ENCODE measurements at regions not wholly inside any gene's neighbourhood (a gene's known extent, or its start where the extent isn't known, plus 50 kb on each side); places are given as distances from the start of the nearest gene placed in this dataset.

DNA sequence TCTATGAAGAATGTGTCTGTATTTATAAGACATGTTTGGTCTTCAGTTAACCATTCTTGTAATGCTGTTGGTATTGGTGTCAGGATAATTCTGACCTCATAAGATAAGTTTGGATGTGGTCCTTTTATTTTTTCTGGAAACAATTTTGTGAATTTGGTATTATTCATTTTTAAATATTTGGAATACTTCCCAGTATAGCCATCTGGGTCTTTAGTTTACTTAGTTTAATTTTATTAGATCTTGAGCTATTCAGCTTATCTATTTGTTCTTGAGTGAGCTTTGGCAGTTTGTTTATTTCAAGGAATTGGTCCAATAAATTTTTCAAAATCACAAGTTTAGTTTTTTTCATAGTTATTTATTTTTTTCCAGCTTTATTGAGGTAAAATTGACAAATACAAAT, 335.4 kb upstream of the PCDH20 start:
- Mint-ChIP-seq H3K9me3 (ENCODE audit: low read depth) (peaks cover 7% of the 10 kb centered on the region), H3K4me3 (ENCODE audit: low read depth) (no peak overlapping the region), H3K4me1 (ENCODE audit: low read depth) (no peaks in the 10 kb centered on the region), H3K27ac (no peak overlapping the region), H3K27me3 (no peaks in the 10 kb centered on the region), H3K36me3 (ENCODE audit: insufficient read depth) (no peaks in the 10 kb centered on the region)
- TF ChIP-seq, protein P1, sequence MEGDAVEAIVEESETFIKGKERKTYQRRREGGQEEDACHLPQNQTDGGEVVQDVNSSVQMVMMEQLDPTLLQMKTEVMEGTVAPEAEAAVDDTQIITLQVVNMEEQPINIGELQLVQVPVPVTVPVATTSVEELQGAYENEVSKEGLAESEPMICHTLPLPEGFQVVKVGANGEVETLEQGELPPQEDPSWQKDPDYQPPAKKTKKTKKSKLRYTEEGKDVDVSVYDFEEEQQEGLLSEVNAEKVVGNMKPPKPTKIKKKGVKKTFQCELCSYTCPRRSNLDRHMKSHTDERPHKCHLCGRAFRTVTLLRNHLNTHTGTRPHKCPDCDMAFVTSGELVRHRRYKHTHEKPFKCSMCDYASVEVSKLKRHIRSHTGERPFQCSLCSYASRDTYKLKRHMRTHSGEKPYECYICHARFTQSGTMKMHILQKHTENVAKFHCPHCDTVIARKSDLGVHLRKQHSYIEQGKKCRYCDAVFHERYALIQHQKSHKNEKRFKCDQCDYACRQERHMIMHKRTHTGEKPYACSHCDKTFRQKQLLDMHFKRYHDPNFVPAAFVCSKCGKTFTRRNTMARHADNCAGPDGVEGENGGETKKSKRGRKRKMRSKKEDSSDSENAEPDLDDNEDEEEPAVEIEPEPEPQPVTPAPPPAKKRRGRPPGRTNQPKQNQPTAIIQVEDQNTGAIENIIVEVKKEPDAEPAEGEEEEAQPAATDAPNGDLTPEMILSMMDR (IDR thresholded peaks at IDR 0.05; ENCODE audit: unreplicated experiment), result no peak
- DNase-seq (ENCODE audit: low spot score, unreplicated experiment), result no peak

DNA sequence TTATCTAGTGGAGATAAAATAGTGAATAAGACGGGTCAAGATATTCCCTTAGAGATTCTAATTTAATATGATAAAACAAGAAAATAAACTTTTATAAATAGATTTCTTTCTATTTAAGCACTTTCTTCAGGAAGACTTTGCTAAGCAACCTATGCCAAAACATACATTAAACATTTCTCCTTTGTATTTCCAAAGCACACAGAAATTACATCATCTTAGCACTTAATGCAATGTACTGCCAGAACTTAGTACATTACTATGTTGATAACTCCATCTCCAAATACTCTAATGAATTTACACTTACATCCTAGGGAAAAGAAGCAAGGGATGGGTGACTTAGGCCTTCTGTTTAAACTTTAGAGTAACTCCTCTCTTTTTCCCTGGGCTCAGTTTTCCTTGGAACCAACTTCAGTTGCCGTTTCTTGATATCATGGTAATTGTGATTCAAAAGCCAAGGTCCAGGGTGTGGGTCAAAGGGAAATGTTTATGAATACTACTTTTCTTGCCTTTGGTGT, 322.6 kb upstream of the PCDH20 start:
- no peaks in the 10 kb centered on the region for H3K9me3 Mint-ChIP-seq (ENCODE audit: low read depth)
- no peak for DNase-seq (ENCODE audit: low spot score, unreplicated experiment)
- no peaks in the 10 kb centered on the region for H3K36me3 Mint-ChIP-seq (ENCODE audit: insufficient read depth)
- no peaks in the 10 kb centered on the region for H3K4me1 Mint-ChIP-seq (ENCODE audit: low read depth)
- TF ChIP-seq, protein P1 (IDR thresholded peaks at IDR 0.05; ENCODE audit: unreplicated experiment), result no peak
- H3K4me3 Mint-ChIP-seq (ENCODE audit: low read depth), result no peak overlapping the region
- no peak overlapping the region for H3K27ac Mint-ChIP-seq
- H3K27me3 Mint-ChIP-seq, result no peaks in the 10 kb centered on the region

DNA sequence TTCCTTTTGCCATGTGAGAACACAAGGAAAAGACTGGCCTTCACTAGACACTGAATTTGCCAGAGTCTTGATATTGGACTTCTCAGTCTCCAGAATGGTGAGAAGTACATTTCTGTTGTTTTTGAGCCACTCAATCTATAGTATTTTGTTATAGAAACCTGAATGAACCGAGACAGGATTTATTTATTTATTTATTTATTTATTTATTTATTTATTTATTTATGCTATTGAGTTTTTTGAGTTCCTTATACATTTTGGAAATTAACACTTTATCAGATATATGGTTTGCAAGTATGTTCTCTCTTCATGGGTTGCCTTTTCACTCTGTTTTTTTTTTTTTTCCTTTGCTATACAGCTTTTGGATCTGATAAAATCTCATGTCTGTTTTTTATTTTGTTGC, 319.0 kb upstream of the PCDH20 start:
- TF ChIP-seq, protein P1 (IDR thresholded peaks at IDR 0.05; ENCODE audit: unreplicated experiment), result no peak

DNA sequence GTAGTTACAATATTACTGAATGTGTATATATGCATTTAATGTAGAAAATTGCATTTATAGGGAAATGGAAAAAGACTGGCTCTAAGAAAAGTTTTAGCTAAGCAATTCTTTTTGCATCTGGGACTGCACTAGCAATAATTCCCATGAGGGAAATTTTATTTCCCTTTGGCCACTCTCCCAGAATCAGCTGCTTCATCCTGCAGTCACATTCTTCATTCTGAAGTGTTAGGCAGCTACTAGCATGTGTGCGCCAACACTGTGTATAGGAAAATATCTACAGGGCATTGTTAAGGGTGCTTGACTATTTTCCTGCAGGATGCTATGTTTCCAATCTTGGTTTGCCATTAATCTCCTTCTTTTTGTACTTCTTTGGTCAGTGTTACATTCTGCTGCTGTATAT, 312.8 kb upstream of the PCDH20 start:
- TF ChIP-seq, protein P1 (IDR thresholded peaks at IDR 0.05; ENCODE audit: unreplicated experiment), result no peak
- peaks cover 5% of the 10 kb centered on the region for H3K4me1 Mint-ChIP-seq (ENCODE audit: low read depth)
- DNase-seq (ENCODE audit: low spot score, unreplicated experiment), result no peak
- no peaks in the 10 kb centered on the region for H3K27me3 Mint-ChIP-seq
- no peak overlapping the region for H3K4me3 Mint-ChIP-seq (ENCODE audit: low read depth)
- no peaks in the 10 kb centered on the region for H3K36me3 Mint-ChIP-seq (ENCODE audit: insufficient read depth)
- H3K9me3 Mint-ChIP-seq (ENCODE audit: low read depth), result no peaks in the 10 kb centered on the region
- H3K27ac Mint-ChIP-seq, result no peak overlapping the region

More for the DNA sequence above, 319.0 kb upstream of the PCDH20 start:
- no peaks in the 10 kb centered on the region for H3K9me3 Mint-ChIP-seq (ENCODE audit: low read depth)
- no peak overlapping the region for H3K27ac Mint-ChIP-seq
- no peaks in the 10 kb centered on the region for H3K4me1 Mint-ChIP-seq (ENCODE audit: low read depth)
- H3K36me3 Mint-ChIP-seq (ENCODE audit: insufficient read depth), result no peaks in the 10 kb centered on the region
- H3K27me3 Mint-ChIP-seq, result no peaks in the 10 kb centered on the region
- H3K4me3 Mint-ChIP-seq (ENCODE audit: low read depth), result no peak overlapping the region
- no peak for DNase-seq (ENCODE audit: low spot score, unreplicated experiment)

DNA sequence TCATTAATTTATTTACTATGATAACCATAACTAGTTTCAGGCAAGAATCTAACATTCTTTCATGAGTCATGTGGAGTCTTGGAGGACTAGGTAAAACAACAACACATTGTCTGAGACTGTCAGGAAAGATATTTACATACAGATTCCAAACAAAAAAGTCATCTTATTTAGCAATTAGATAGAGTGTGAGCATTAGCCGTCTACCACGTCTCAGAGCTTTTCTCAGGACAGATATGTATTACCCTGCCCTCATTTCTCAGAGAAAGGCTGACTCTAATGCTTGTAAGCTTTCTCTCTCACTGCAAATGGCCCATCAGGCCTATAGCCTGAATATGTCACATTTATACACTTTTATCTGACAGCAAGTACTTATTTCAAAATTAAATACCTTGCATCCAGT, 312.1 kb upstream of the PCDH20 start:
- no peaks in the 10 kb centered on the region for H3K27me3 Mint-ChIP-seq
- no peaks in the 10 kb centered on the region for H3K36me3 Mint-ChIP-seq (ENCODE audit: insufficient read depth)
- no peaks in the 10 kb centered on the region for H3K9me3 Mint-ChIP-seq (ENCODE audit: low read depth)
- no peak overlapping the region for H3K27ac Mint-ChIP-seq
- H3K4me3 Mint-ChIP-seq (ENCODE audit: low read depth), result no peak overlapping the region
- no peak for DNase-seq (ENCODE audit: low spot score, unreplicated experiment)
- H3K4me1 Mint-ChIP-seq (ENCODE audit: low read depth), result peaks cover 5% of the 10 kb centered on the region
- TF ChIP-seq, protein P1 (IDR thresholded peaks at IDR 0.05; ENCODE audit: unreplicated experiment), result no peak
